ENCODE measurements at regions not wholly inside any gene's neighbourhood (a gene's known extent, or its start where the extent isn't known, plus 50 kb on each side); places are given as distances from the start of the nearest gene placed in this dataset.

GRCh38 chr19:31670931-31671330, 321.7 kb upstream of the TSHZ3 start:
- DNase-seq, result no peak

GRCh38 chr19:31671411-31672035, 322.3 kb upstream of the TSHZ3 start:
- no peak for DNase-seq

- DNase-seq, result no peak
Observed at GRCh38 chr19:31674503-31675192, 325.4 kb upstream of the TSHZ3 start.

- DNase-seq, result no peak
Observed at GRCh38 chr19:31675193-31675913, 326.1 kb upstream of the TSHZ3 start.

GRCh38 chr19:31676271-31677004, 327.2 kb upstream of the TSHZ3 start:
- no peak for DNase-seq

GRCh38 chr19:31678421-31678820, 329.2 kb upstream of the TSHZ3 start:
- no peak for DNase-seq

GRCh38 chr19:31681121-31681520, 331.9 kb upstream of the TSHZ3 start:
- no peak for DNase-seq

GRCh38 chr19:31693131-31693932, 344.1 kb upstream of the TSHZ3 start:
- DNase-seq, result no peak

GRCh38 chr19:31693933-31694269, 344.7 kb upstream of the TSHZ3 start:
- no peak for DNase-seq

GRCh38 chr19:31694761-31695160, 345.5 kb upstream of the TSHZ3 start:
- no peak for DNase-seq

- no peak for DNase-seq
Observed at GRCh38 chr19:31699421-31699820, 350.2 kb upstream of the TSHZ3 start.

GRCh38 chr19:31701146-31701545, 351.9 kb upstream of the TSHZ3 start:
- no peak for DNase-seq

- DNase-seq, result no peak
Observed at GRCh38 chr19:31705656-31706055, 356.4 kb upstream of the TSHZ3 start.

- DNase-seq, result no peak
Observed at GRCh38 chr19:31706131-31706530, 356.9 kb upstream of the TSHZ3 start.

- DNase-seq, result no peak
Observed at GRCh38 chr19:31706691-31707620, 357.7 kb upstream of the TSHZ3 start.

GRCh38 chr19:31708520-31708919, 359.3 kb upstream of the TSHZ3 start:
- no peak for DNase-seq

GRCh38 chr19:31709476-31709875, 360.2 kb upstream of the TSHZ3 start:
- DNase-seq, result no peak

GRCh38 chr19:31715249-31715945, 366.2 kb upstream of the TSHZ3 start:
- DNase-seq, result no peak

GRCh38 chr19:31716826-31717225, 367.6 kb upstream of the TSHZ3 start:
- no peak for DNase-seq

- DNase-seq, result no peak
Observed at GRCh38 chr19:31717269-31717923, 368.2 kb upstream of the TSHZ3 start.
